Neural cell (in vitro differentiated cells): ENCODE measurements at regions not wholly inside any gene's neighbourhood (a gene's known extent, or its start where the extent isn't known, plus 50 kb on each side); places are given as distances from the start of the nearest gene placed in this dataset.

Experiments used
- H2AFZ ChIP-seq: fragments of 200-600, 300-800 bp; sonication (generic), shearing (Covaris generic); 2 replicates; pipeline ENCODE4 v1.6.0; 2014; ENCODE audit warnings: low read depth, mild to moderate bottlenecking, antibody characterized with exemption, low read length, moderate library complexity
- H3F3A ChIP-seq: fragments of 200-600 bp; shearing (Covaris generic); 2 replicates; pipeline ENCODE4 v1.6.1; 2016; ENCODE audit warnings: mild to moderate bottlenecking, moderate library complexity, mixed read lengths, antibody characterized with exemption, low read length; ENCODE audit not compliant: insufficient read depth, poor library complexity, severe bottlenecking
- H3K27ac ChIP-seq: fragments of 200-600, 300-800 bp; sonication (generic), shearing (Covaris generic); 2 replicates; pipeline ENCODE4 v1.5.1; 2014; ENCODE audit warnings: mild to moderate bottlenecking, low read length, moderate library complexity
- H3K27me3 ChIP-seq: fragments of 300-800, 200-600 bp; sonication (generic), shearing (Covaris generic); 2 replicates; pipeline ENCODE4 v1.6.0; 2014; ENCODE audit warnings: mild to moderate bottlenecking, low read depth, low read length, moderate library complexity; ENCODE audit not compliant: insufficient read depth
- H3K36me3 ChIP-seq: fragments of 300-800, 200-600 bp; sonication (generic), shearing (Covaris generic); 2 replicates; pipeline ENCODE4 v1.5.1; 2014; ENCODE audit warnings: mild to moderate bottlenecking, antibody characterized with exemption, low read length, moderate library complexity; ENCODE audit not compliant: insufficient read depth
- H3K4me2 ChIP-seq: fragments of 300-800, 200-600 bp; sonication (generic), shearing (Covaris generic); 2 replicates; pipeline ENCODE4 v1.6.0; 2014; ENCODE audit warnings: mild to moderate bottlenecking, low read length
- H3K4me3 ChIP-seq: fragments of 300-800, 200-600 bp; sonication (generic), shearing (Covaris generic); 2 replicates; pipeline ENCODE4 v1.5.1; 2014; ENCODE audit warnings: mild to moderate bottlenecking, low read length, moderate library complexity
- H3K79me2 ChIP-seq: fragments of 200-600 bp; shearing (Covaris generic); replicated peaks from 2 replicates; pipeline ENCODE4 v1.6.0; 2014; ENCODE audit warnings: mild to moderate bottlenecking, low read length, moderate library complexity; ENCODE audit not compliant: insufficient read depth
- H3K9ac ChIP-seq: fragments of 300-800, 200-600 bp; sonication (generic), shearing (Covaris generic); 2 replicates; pipeline ENCODE4 v1.6.1; 2016; ENCODE audit warnings: mild to moderate bottlenecking, low read length, mixed read lengths
- H3K9me2 ChIP-seq: fragments of 200-600 bp; shearing (Covaris generic); 2 replicates; pipeline ENCODE4 v1.6.1; 2016; ENCODE audit warnings: mild to moderate bottlenecking, low read length, mixed read lengths; ENCODE audit not compliant: insufficient read depth
- H3K9me3 ChIP-seq: fragments of 200-600, 300-800 bp; sonication (generic), shearing (Covaris generic); 2 replicates; pipeline ENCODE4 v1.6.1; 2016; ENCODE audit warnings: mild to moderate bottlenecking, mixed run types, low read length, moderate library complexity, mixed read lengths
- H4K20me1 ChIP-seq: fragments of 200-600 bp; shearing (Covaris generic); 2 replicates; pipeline ENCODE4 v1.6.1; 2016; ENCODE audit warnings: mild to moderate bottlenecking, mixed run types; ENCODE audit not compliant: insufficient read depth
- CTCF ChIP-seq: fragments of 450-650 bp; IDR thresholded peaks from 2 replicates; pipeline ENCODE4 v1.5.1; 2014; ENCODE audit warnings: antibody characterized with exemption, mild to moderate bottlenecking, moderate library complexity; ENCODE audit not compliant: poor library complexity, severe bottlenecking
- EP300 ChIP-seq: fragments of 450-650 bp; conservative IDR thresholded peaks from 2 replicates; pipeline ENCODE4 v1.6.1; 2014; ENCODE audit warnings: antibody characterized with exemption, mild to moderate bottlenecking, moderate library complexity; ENCODE audit not compliant: poor library complexity, severe bottlenecking
- EZH2 ChIP-seq: fragments of 200-600, 300-800 bp; shearing (Covaris generic), sonication (generic); IDR thresholded peaks from 2 replicates; pipeline ENCODE4 v1.6.1; 2014; ENCODE audit warnings: antibody characterized with exemption, low read length, borderline replicate concordance, mild to moderate bottlenecking; ENCODE audit not compliant: insufficient read depth, poor library complexity, severe bottlenecking
- MXI1 ChIP-seq: fragments of 450-650 bp; conservative IDR thresholded peaks from 2 replicates; pipeline ENCODE4 v1.6.1; 2014; ENCODE audit warnings: antibody characterized with exemption, mild to moderate bottlenecking; ENCODE audit not compliant: poor library complexity, severe bottlenecking
- POLR2AphosphoS5 ChIP-seq: IDR thresholded peaks from 2 replicates; pipeline ENCODE4 v1.6.1; 2012
- RAD21 ChIP-seq: fragments of 450-650 bp; conservative IDR thresholded peaks from 2 replicates; pipeline ENCODE4 v1.6.1; 2014; ENCODE audit warnings: antibody characterized with exemption, mild to moderate bottlenecking, moderate library complexity
- REST ChIP-seq: IDR thresholded peaks from 2 replicates; pipeline ENCODE4 v1.6.1; 2012; ENCODE audit warnings: borderline replicate concordance
- SMC3 ChIP-seq: fragments of 450-650 bp; conservative IDR thresholded peaks from 2 replicates; pipeline ENCODE4 v1.6.1; 2014; ENCODE audit warnings: antibody characterized with exemption, mild to moderate bottlenecking, moderate library complexity; ENCODE audit not compliant: poor library complexity
- TAF1 ChIP-seq: IDR thresholded peaks from 2 replicates; pipeline ENCODE4 v1.6.1; 2012; ENCODE audit warnings: low read depth

GRCh38 chr11:16421826-16422225, 65.5 kb upstream of the SOX6 start:
- Histone ChIP-seq H3K27me3 (no peaks in the 10 kb centered on the region), H3K9me2 (no peaks in the 10 kb centered on the region), H3K4me2 (no peak overlapping the region), H4K20me1 (no peaks in the 10 kb centered on the region), H3K9me3 (no peaks in the 10 kb centered on the region), H3K79me2 (no peaks in the 10 kb centered on the region), H3F3A (no peaks in the 10 kb centered on the region), H3K9ac (no peak overlapping the region), H2AFZ (no peak overlapping the region), H3K36me3 (no peaks in the 10 kb centered on the region), H3K27ac (no peak overlapping the region), H3K4me3 (no peak overlapping the region)
- TF ChIP-seq POLR2AphosphoS5 (no peak), EP300 (no peak), CTCF (no peak), TAF1 (no peak), SMC3 (no peak), EZH2 (no peak), MXI1 (no peak), RAD21 (no peak), REST (no peak)

GRCh38 chr11:16418428-16419097, 62.2 kb upstream of the SOX6 start:
- H3K36me3 ChIP-seq, result no peaks in the 10 kb centered on the region
- no peaks in the 10 kb centered on the region for H3K9me2 ChIP-seq
- no peak for TF ChIP-seq TAF1
- H3K4me2 ChIP-seq, result no peak overlapping the region
- no peaks in the 10 kb centered on the region for H3K9me3 ChIP-seq
- no peak overlapping the region for H3K4me3 ChIP-seq
- no peaks in the 10 kb centered on the region for H3K27me3 ChIP-seq
- no peak overlapping the region for H3K27ac ChIP-seq
- H2AFZ ChIP-seq, result no peak overlapping the region
- H3F3A ChIP-seq, result no peaks in the 10 kb centered on the region
- H4K20me1 ChIP-seq, result no peaks in the 10 kb centered on the region
- no peaks in the 10 kb centered on the region for H3K79me2 ChIP-seq
- no peak overlapping the region for H3K9ac ChIP-seq
